AG09309 (cell line): ENCODE measurements at regions not wholly inside any gene's neighbourhood (a gene's known extent, or its start where the extent isn't known, plus 50 kb on each side); places are given as distances from the start of the nearest gene placed in this dataset.

Experiments used
- DNase-seq: peaks from one replicate; pipeline ENCODE4 v3.0.0-alpha.2; 2010; ENCODE audit warnings: low read depth
- H3K4me3 ChIP-seq: 2 replicates; pipeline ENCODE4 v1.5.1; 2011; ENCODE audit warnings: mild to moderate bottlenecking, low read depth, low read length, moderate library complexity; ENCODE audit not compliant: control insufficient read depth
- TF ChIP-seq, protein P1 (sequence below): IDR thresholded peaks from 2 replicates; pipeline ENCODE4 v1.5.1; 2011; ENCODE audit warnings: mild to moderate bottlenecking, low read depth, low read length, inconsistent platforms; ENCODE audit not compliant: insufficient read depth, control insufficient read depth; ENCODE audit errors: missing control alignments

DNA sequence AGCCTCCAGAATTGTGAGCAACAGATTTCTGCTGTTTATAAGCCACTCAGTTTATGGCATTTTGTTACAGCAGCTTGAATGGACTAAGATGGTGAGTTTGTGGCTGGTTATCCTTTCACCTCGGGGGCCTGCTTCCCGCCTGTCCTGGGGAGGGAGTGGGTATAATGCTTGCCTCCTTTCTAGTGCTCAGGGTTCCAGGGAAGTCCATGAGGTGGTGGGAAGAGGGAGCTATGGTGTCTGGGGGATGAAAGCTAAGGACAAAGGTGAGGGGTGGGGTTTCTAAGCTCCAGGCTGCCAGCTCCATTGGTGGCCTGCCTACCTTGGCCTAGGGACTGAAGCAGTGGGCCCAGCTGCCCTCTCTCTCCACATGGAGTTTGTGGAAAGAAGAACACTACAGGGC is 50.2 kb upstream of the SDK2 start:
- TF ChIP-seq, protein P1, sequence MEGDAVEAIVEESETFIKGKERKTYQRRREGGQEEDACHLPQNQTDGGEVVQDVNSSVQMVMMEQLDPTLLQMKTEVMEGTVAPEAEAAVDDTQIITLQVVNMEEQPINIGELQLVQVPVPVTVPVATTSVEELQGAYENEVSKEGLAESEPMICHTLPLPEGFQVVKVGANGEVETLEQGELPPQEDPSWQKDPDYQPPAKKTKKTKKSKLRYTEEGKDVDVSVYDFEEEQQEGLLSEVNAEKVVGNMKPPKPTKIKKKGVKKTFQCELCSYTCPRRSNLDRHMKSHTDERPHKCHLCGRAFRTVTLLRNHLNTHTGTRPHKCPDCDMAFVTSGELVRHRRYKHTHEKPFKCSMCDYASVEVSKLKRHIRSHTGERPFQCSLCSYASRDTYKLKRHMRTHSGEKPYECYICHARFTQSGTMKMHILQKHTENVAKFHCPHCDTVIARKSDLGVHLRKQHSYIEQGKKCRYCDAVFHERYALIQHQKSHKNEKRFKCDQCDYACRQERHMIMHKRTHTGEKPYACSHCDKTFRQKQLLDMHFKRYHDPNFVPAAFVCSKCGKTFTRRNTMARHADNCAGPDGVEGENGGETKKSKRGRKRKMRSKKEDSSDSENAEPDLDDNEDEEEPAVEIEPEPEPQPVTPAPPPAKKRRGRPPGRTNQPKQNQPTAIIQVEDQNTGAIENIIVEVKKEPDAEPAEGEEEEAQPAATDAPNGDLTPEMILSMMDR, result no peak
- no peak overlapping the region for H3K4me3 ChIP-seq
- DNase-seq, result no peak

DNA sequence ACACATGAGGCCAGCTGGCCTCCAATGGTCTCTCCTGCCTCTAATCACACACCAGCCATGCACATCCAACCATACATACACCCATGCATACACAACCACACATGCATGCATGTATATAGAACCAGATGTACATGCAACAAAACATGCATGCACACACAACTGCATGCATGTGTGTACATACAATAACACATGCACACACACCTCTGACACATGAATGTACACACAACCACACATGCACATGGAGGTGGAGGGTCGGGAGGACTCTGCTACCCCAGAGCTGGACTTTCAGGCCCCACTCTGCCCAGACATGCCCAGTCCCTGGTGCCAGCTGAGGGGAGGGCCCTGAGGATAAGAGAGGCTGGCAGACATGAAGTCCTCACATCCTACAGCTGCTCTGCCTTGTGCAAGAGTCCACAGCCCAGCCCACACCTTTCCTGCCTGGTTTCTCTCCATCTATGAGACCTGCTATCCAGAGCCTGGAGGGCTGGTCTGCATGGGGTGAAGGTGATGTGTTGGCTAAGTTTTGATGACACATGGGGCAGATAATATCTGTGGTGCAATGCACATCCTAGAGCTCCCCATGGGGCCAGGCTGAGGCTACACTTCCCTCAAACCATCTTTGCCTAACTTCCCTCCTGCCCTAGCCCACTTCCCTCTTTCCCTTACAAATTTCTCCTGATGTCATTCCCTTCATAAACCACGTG is 50.9 kb upstream of the SDK2 start:
- no peak overlapping the region for H3K4me3 ChIP-seq
- TF ChIP-seq, protein P1, result no peak
- DNase-seq, result no peak

DNA sequence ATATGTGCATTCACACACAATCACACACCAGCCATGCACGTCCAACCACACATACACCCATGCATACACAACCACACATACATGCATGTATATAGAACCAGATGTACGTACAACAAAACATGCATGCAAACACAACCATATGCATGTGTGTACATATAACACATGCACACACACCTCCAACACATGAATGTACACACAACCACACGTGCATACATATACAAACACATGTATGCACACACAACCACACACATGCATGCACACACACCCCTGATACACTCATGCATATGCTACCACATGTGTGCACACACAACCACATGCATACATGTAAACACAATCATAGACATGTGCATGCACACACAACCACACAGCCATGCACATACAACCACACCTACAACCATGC is 52.0 kb upstream of the SDK2 start:
- H3K4me3 ChIP-seq, result no peak overlapping the region
- no peak for DNase-seq
- TF ChIP-seq, protein P1, result no peak

DNA sequence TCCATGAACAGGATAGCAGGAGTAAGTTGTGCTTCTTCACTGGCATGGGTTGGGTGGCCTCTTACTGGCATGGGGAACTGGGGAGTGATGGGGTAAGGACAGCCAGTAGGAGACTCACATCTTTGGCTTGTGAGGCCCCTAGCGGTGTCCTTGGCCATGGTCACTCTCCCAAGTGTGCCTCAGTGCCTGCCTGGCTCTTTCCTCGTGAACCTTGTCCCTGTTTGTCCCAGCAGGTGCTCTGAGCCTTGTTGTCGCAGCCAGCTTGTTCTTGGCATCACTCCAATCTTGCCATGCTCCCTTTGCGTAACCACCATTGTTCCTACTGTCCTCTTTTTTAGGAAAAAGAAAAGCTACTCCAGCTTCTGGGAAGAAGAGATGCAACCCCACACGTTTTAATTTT is 53.6 kb upstream of the SDK2 start:
- no peak for DNase-seq
- no peak overlapping the region for H3K4me3 ChIP-seq
- TF ChIP-seq, protein P1, result no peak

DNA sequence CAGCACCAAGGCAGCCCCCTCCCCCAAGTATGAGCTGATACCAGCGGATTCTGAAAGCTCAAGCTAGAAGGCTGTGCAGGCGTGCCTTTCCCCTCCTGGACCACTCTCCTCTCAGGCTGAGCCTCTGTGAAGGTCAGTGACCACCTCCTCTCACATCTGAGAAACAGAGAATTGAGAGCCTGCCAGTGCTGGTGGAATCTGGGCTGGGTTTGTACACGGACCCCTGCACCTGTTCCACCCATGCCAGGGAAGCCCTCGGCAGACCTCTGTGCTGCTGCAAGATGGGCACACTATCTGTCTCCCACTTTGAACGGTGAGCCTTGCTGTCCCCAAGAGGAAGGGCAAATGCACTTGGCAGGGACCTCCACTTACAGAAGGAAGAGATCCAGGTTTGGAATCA is 54.7 kb upstream of the SDK2 start:
- TF ChIP-seq, protein P1, result no peak
- DNase-seq, result no peak
- no peak overlapping the region for H3K4me3 ChIP-seq

DNA sequence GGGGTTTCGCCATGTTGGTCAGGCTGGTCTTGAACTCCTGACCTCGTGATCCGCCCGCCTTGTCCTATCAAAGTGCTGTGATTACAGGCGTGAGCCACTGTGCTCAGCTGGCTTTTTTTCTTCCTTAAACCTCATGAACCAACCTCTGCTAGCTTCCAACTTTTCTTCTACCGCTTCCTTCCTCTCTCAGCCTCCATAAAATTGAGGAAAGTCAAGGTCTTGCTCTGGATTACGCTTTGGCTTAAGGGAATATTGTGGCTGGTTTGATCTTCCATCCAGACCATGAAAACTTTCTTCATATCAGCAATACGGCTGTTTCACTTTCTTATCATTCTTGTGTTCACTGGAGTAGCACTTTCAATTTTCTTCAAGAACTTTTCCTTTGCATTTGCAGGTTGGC is 57.5 kb upstream of the SDK2 start:
- no peak for DNase-seq
- H3K4me3 ChIP-seq, result no peak overlapping the region
- TF ChIP-seq, protein P1, result no peak
